ENCODE measurements at regions not wholly inside any gene's neighbourhood (a gene's known extent, or its start where the extent isn't known, plus 50 kb on each side); places are given as distances from the start of the nearest gene placed in this dataset.

GRCh38 chr5:15007646-15008045, 136.1 kb upstream of the ANKH start:
- TF ChIP-seq CTCF (IDR thresholded peaks at IDR 0.05) (no peak), POLR2A (IDR thresholded peaks at IDR 0.05; ENCODE audit: low read depth) (no peak), POLR2AphosphoS5 (IDR thresholded peaks at IDR 0.05) (no peak), EP300 (IDR thresholded peaks at IDR 0.05) (no peak)

Measured in esophagus muscularis mucosa (tissue), 4 donors.